Spleen (tissue), 11 donors: ENCODE measurements at regions not wholly inside any gene's neighbourhood (a gene's known extent, or its start where the extent isn't known, plus 50 kb on each side); places are given as distances from the start of the nearest gene placed in this dataset.
"Not testable (repeated sequence)": the region's sequence is repeated elsewhere in the genome, so short reads cannot be mapped to it uniquely, and the experiment has no call there.

Experiments
- DNase-seq: peaks from one replicate; pipeline ENCODE4 v3.0.0-alpha.2; 2020
- H3K27ac ChIP-seq, 8 donors: fragments of 200-600 bp; sonication (generic) in 7 of 8; 1 replicate in 4 of 8; 2 replicates in 4 of 8; pipeline versions ENCODE4 v1.5.0 to v1.8.0; 2016 to 2021; ENCODE audit warnings: inconsistent platforms in 4 of 8, mild to moderate bottlenecking in 4 of 8, moderate library complexity in 1 of 8
- H3K27me3 ChIP-seq, 7 donors: fragments of 200-600 bp; sonication (generic) in 6 of 7; replicated peaks in 1 of 7; 1 replicate in 4 of 7; 2 replicates in 3 of 7; pipeline versions ENCODE4 v1.5.0 to v1.8.0; 2016 to 2021; ENCODE audit warnings: inconsistent platforms in 3 of 7, mild to moderate bottlenecking in 1 of 7
- H3K36me3 ChIP-seq, 6 donors: fragments of 200-600 bp; sonication (generic) in 5 of 6; 1 replicate in 4 of 6; 2 replicates in 2 of 6; pipeline versions ENCODE4 v1.5.0 to v1.8.0; 2016 to 2021; ENCODE audit warnings: inconsistent platforms in 2 of 6
- H3K4me1 ChIP-seq, 6 donors: fragments of 200-600 bp; sonication (generic) in 5 of 6; 1 replicate in 3 of 6; 2 replicates in 3 of 6; pipeline versions ENCODE4 v1.5.0 to v1.8.0; 2016 to 2021; ENCODE audit warnings: inconsistent platforms in 3 of 6
- H3K4me3 ChIP-seq, 8 donors: fragments of 200-600 bp; sonication (generic) in 7 of 8; 1 replicate in 4 of 8; 2 replicates in 4 of 8; pipeline versions ENCODE4 v1.5.0 to v1.8.0; 2016 to 2021; ENCODE audit warnings: inconsistent platforms in 4 of 8, mild to moderate bottlenecking in 4 of 8, moderate library complexity in 2 of 8
- H3K9me3 ChIP-seq, 8 donors: fragments of 200-600 bp; sonication (generic) in 7 of 8; 1 replicate in 4 of 8; 2 replicates in 4 of 8; pipeline versions ENCODE4 v1.5.0 to v1.8.0; 2016 to 2021; ENCODE audit warnings: inconsistent platforms in 4 of 8
- POLR2A ChIP-seq, 3 donors: fragments of 450-650 bp; IDR thresholded peaks; one replicate each; pipeline ENCODE4 v1.5.1; 2017; ENCODE audit warnings: antibody characterized with exemption in 3 of 3, mild to moderate bottlenecking in 1 of 3
- POLR2AphosphoS5 ChIP-seq, 3 donors: sonication (generic); formaldehyde crosslinking; IDR thresholded peaks; one replicate each; pipeline ENCODE4 v1.5.1; 2017; ENCODE audit warnings: antibody characterized with exemption in 3 of 3
- WGBS, 5 donors: extraction: QIAGEN DNeasy Blood & Tissue Kit in 3 of 5; methylation state at CpG; one replicate each; pipeline versions ENCODE4 v1.1.5 to v1.1.7; 2013 to 2018; 5-methylcytosine and 5-hydroxymethylcytosine counted together
- intact Hi-C: fragments of 100-400 bp; cut with DNase I; formaldehyde crosslinking; loops from one replicate; pipeline ENCODE4 v1.15.0; 2023; ENCODE audit warnings: low total_unique reads
- TF ChIP-seq, protein P1 (sequence below), 11 experiments: fragments of 200-600 bp in 7 of 11; fragments of 450-650 bp in 4 of 11; sonication (generic) in 4 of 11; IDR thresholded peaks in 8 of 11; conservative IDR thresholded peaks in 3 of 11; 1 replicate in 7 of 11; 2 replicates in 4 of 11; pipeline versions ENCODE4 v1.4.0 to v1.8.0; 2016 to 2021; ENCODE audit warnings: antibody characterized with exemption in 11 of 11, inconsistent platforms in 4 of 11, mild to moderate bottlenecking in 1 of 11
- donor health status: healthy with polysubstance abuse.
- donor health status: DM: no; HTN: no; CAD: no; lungs with moderate emphysema.
- donor health status: DM: no; HTN: no; CAD: no.
- donor health status: Bipolar disorder and iron deficiency.
- donor health status: healthy.
- donor health status: DM: no; HTN: no; CAD: no.
- donor health status: DM: yes; HTN: yes; CAD: no.

DNA sequence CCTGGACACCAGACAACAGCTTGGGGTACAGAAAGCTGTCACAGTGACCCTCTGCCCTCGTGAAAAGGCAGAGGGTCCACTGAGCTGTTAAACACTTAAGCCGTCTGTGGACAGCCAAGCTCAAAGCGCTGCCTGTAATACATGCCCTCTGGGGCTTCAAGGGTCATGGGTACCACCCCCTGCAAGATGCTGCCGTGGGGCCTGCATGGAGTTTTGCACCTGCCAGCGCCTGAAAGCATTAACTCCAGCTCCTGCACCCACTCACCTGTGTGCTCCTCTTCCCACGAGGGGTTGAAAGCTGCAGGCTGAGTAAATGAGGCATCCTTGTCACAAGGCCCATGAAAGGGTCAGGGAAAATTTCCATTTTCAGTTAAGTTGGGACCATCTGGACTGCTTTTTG, 70.6 kb upstream of the PHLPP1 start:
- H3K27ac ChIP-seq, result no peak overlapping the region
- no peak overlapping the region for H3K4me3 ChIP-seq
- DNase-seq, result no peak
- intact Hi-C loops, result no loop called here
- H3K27me3 ChIP-seq, result no peaks in the 10 kb centered on the region
- TF ChIP-seq POLR2AphosphoS5 (IDR thresholded peaks at IDR 0.05), result no peak
- peaks cover 0 to 5% (median 0%) of the 10 kb centered on the region in 8 donors for H3K9me3 ChIP-seq
- WGBS, 5 donors, result 85 to 93% (median 86%) methylated on average over 6 of the region's 6 CpGs
- H3K36me3 ChIP-seq, result no peaks in the 10 kb centered on the region
- no peaks in the 10 kb centered on the region for H3K4me1 ChIP-seq

- Histone ChIP-seq H3K9me3 (peaks cover 0 to 5% (median 0%) of the 10 kb centered on the region in 8 donors), H3K36me3 (no peaks in the 10 kb centered on the region), H3K4me1 (no peaks in the 10 kb centered on the region), H3K27ac (no peak overlapping the region), H3K4me3 (no peak overlapping the region), H3K27me3 (no peaks in the 10 kb centered on the region)
- intact Hi-C loops, result no loop called here
- no peak for TF ChIP-seq POLR2A (IDR thresholded peaks at IDR 0.05)
- TF ChIP-seq, protein P1, sequence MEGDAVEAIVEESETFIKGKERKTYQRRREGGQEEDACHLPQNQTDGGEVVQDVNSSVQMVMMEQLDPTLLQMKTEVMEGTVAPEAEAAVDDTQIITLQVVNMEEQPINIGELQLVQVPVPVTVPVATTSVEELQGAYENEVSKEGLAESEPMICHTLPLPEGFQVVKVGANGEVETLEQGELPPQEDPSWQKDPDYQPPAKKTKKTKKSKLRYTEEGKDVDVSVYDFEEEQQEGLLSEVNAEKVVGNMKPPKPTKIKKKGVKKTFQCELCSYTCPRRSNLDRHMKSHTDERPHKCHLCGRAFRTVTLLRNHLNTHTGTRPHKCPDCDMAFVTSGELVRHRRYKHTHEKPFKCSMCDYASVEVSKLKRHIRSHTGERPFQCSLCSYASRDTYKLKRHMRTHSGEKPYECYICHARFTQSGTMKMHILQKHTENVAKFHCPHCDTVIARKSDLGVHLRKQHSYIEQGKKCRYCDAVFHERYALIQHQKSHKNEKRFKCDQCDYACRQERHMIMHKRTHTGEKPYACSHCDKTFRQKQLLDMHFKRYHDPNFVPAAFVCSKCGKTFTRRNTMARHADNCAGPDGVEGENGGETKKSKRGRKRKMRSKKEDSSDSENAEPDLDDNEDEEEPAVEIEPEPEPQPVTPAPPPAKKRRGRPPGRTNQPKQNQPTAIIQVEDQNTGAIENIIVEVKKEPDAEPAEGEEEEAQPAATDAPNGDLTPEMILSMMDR (IDR thresholded peaks at IDR 0.05 in 8 of 11, conservative IDR thresholded peaks at IDR 0.05 in 3 of 11), result no peak
- no peak for TF ChIP-seq POLR2AphosphoS5 (IDR thresholded peaks at IDR 0.05)
- DNase-seq, result no peak
- 72 to 96% (median 86%) methylated on average over 2 of the region's 2 CpGs for WGBS, 5 donors
These were observed 68.2 kb upstream of the PHLPP1 start for GRCh38 chr18:62647179-62647578.

DNA sequence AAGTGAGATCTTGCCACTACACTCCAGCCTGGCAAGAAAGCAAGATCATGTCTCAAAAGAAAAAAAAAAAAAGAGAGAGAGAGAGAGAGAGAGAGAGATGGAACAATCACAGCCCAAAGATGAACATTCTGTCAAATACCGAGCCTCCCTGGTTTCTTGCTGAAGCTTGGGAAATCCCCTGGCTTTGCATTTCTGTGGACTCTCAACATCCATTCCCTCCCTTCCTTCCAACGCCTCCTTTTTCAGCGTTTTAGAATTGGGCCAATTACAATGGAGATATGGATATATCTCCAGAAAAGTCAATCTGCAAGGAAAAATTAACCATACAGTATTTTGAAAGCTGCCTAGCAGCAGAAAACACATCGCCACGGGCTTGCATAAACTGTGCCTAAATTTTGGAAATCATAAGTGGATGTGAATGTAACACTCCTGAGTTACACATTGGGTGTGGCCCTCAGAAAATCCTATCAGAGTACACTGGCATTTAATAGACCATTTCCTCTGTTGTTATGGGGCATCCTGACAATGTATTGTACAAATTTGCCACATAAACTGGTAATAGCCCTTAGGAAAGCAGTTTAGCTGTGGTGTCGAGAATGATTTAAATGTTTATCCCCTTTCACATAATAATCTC, 67.2 kb upstream of the PHLPP1 start:
- Histone ChIP-seq H3K36me3 (no peaks in the 10 kb centered on the region), H3K4me3 (no peak overlapping the region), H3K27me3 (no peaks in the 10 kb centered on the region), H3K4me1 (no peaks in the 10 kb centered on the region), H3K9me3 (peaks cover 0 to 5% (median 0%) of the 10 kb centered on the region in 8 donors), H3K27ac (no peak overlapping the region)
- intact Hi-C loops, result no loop called here
- no peak for DNase-seq
- WGBS, 5 donors, result 58 to 69% (median 62%) methylated on average over 6 of the region's 6 CpGs
- TF ChIP-seq, protein P1 (IDR thresholded peaks at IDR 0.05 in 8 of 11, conservative IDR thresholded peaks at IDR 0.05 in 3 of 11), result no peak
- TF ChIP-seq POLR2A (IDR thresholded peaks at IDR 0.05) (no peak), POLR2AphosphoS5 (IDR thresholded peaks at IDR 0.05) (no peak)

- WGBS, 5 donors, result 65 to 76% (median 67%) methylated on average over 7 of the region's 7 CpGs
- no peaks in the 10 kb centered on the region for H3K27me3 ChIP-seq
- H3K4me3 ChIP-seq, result peak overlapping the region in 1 of 8 donors; percentile 8
- TF ChIP-seq, protein P1 (IDR thresholded peaks at IDR 0.05 in 8 of 11, conservative IDR thresholded peaks at IDR 0.05 in 3 of 11), result no peak
- TF ChIP-seq POLR2A (IDR thresholded peaks at IDR 0.05) (no peak), POLR2AphosphoS5 (IDR thresholded peaks at IDR 0.05) (no peak)
- intact Hi-C loops, result no loop called here
- no peaks in the 10 kb centered on the region for H3K4me1 ChIP-seq
- no peak overlapping the region for H3K27ac ChIP-seq
- no peaks in the 10 kb centered on the region for H3K9me3 ChIP-seq
- no peak for DNase-seq
- H3K36me3 ChIP-seq, result no peaks in the 10 kb centered on the region
These were observed 63.9 kb upstream of the PHLPP1 start for GRCh38 chr18:62651276-62652056.

DNA sequence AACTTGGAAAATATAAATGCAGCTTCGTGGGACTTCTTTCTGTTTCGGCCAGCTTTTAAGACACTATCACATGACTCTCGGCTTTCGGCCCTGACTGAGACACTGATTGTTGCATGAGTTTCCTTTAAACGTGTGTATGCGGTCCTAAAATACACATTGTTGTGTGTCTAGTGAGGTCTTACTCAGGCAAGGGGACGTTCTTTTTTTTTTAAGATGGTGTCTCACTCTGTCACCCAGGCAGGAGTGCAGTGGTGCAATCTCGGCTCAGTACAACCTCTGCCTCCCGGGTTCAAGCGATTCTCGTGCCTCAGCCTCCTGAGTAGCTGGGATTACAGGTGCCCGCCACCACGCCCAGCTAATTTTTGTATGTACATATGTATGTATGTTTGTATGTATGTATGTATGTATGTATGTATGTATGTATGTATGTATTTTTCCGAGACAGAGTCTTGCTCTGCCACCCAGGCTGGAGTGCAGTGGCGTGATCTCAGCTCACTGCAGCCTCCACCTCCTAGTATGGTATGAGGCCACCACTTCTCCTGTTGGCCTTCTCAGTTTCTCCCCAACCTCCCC, 63.2 kb upstream of the PHLPP1 start:
- H3K36me3 ChIP-seq, intact Hi-C loops, H3K9me3 ChIP-seq, H3K27ac ChIP-seq, H3K27me3 ChIP-seq, DNase-seq, H3K4me1 ChIP-seq: not testable (repeated sequence)
- peak overlapping the region in 1 of 8 donors; percentile 8 for H3K4me3 ChIP-seq
- WGBS, 5 donors, result 80 to 90% (median 84%) methylated on average over 15 of the region's 15 CpGs
